ENCODE measurements at regions not wholly inside any gene's neighbourhood (a gene's known extent, or its start where the extent isn't known, plus 50 kb on each side); places are given as distances from the start of the nearest gene placed in this dataset.

DNA sequence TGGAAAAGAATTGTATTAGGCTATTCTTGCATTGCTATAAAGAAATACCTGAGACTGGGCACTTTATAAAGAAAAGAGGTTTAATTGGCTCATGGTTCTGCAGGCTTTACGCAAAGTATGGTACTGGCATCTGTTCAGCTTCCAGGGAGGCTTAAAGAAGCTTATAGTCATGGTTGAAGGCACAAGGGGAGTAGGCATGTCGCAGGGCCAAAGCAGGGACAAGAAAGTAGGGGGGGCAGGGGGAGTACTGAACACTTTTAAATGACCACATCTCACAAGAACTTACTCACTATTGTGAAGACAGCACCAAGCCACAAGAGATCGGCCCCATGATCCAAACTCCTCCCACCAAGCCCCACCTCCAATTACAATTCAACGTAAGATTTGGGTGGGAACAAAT is 152.5 kb upstream of the PHF14 start:
- no peak for TF ChIP-seq CTCF (IDR thresholded peaks at IDR 0.05; ENCODE audit: low read depth, low read length)
- H3K4me3 ChIP-seq (ENCODE audit: low read depth, low read length) = no peak overlapping the region

DNA sequence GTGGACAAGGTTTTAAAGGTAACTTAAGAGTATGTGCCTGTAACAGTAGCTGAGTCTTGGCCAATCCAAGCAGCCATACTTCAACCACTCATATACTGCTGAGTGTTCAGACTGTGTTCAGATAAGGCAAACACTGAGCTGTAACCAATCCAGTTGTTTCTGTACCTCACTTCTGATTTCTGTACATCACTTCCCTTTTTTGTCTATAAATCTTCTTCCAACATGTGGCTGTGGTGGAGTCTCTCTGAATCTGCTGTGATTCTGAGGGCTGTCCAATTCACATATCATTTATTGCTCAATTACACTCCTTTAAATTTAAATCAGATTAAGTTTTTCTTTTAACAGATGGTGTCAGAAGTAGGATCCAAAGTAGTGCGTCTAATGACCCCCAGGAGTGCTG is 149.5 kb upstream of the PHF14 start:
- H3K4me3 ChIP-seq (ENCODE audit: low read depth, low read length) = no peak overlapping the region
- no peak for TF ChIP-seq CTCF (IDR thresholded peaks at IDR 0.05; ENCODE audit: low read depth, low read length)

DNA sequence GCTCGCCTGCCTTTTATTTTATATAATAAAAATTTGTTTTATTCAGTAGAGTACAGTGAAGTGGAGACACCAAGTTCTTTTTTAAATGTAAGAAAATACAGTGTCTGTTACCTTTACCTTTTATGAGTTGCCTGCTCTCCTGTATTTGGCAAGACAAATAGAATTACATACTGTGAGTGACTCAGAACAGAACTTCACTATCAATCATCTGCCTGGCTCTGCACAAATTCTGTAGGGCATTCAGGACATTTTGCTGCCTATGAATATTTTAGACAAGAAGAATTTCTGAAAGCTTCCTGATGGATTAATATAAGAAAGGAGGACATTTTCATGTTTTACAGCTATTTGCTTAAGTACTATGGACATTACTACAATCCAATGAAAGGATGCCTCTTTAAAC is 135.4 kb upstream of the PHF14 start:
- TF ChIP-seq CTCF (IDR thresholded peaks at IDR 0.05; ENCODE audit: low read depth, low read length) = no peak
- no peak overlapping the region for H3K4me3 ChIP-seq (ENCODE audit: low read depth, low read length)

- H3K4me3 ChIP-seq (ENCODE audit: low read depth, low read length) = no peak overlapping the region
- TF ChIP-seq CTCF (IDR thresholded peaks at IDR 0.05; ENCODE audit: low read depth, low read length) = no peak
These were observed 128.4 kb upstream of the PHF14 start for GRCh38 chr7:10845225-10845624.

GRCh38 chr7:10855583-10855982 is 118.1 kb upstream of the PHF14 start:
- H3K4me3 ChIP-seq (ENCODE audit: low read depth, low read length) = no peak overlapping the region
- no peak for TF ChIP-seq CTCF (IDR thresholded peaks at IDR 0.05; ENCODE audit: low read depth, low read length)

GRCh38 chr7:10860516-10860915 is 113.2 kb upstream of the PHF14 start:
- no peak overlapping the region for H3K4me3 ChIP-seq (ENCODE audit: low read depth, low read length)
- no peak for TF ChIP-seq CTCF (IDR thresholded peaks at IDR 0.05; ENCODE audit: low read depth, low read length)

- no peak overlapping the region for H3K4me3 ChIP-seq (ENCODE audit: low read depth, low read length)
- no peak for TF ChIP-seq CTCF (IDR thresholded peaks at IDR 0.05; ENCODE audit: low read depth, low read length)
These were observed 110.2 kb upstream of the PHF14 start for GRCh38 chr7:10863476-10863875.
